H1 (cell line): ENCODE measurements at regions not wholly inside any gene's neighbourhood (a gene's known extent, or its start where the extent isn't known, plus 50 kb on each side); places are given as distances from the start of the nearest gene placed in this dataset.

ENCODE experiments used
- CTCF ChIA-PET: fragments of 300-600 bp; sonication (Branson Sonifier 250); formaldehyde crosslinking; loops from one replicate; lab custom pipeline; 2021; ENCODE audit not compliant: partially characterized antibody; lab: Charles Lee
- POLR2A ChIA-PET: fragments of 300-600 bp; sonication (Branson Sonifier 250); formaldehyde crosslinking; loops from one replicate; lab custom pipeline; 2021; ENCODE audit warnings: inconsistent platforms; ENCODE audit not compliant: partially characterized antibody; lab: Charles Lee
- DNase-seq, 2 experiments: peaks; one replicate each; pipeline versions ENCODE4 v3.0.0 to v3.0.0-alpha.2; 2010 to 2022; ENCODE audit warnings: low spot score in 2 of 2, low read depth in 1 of 2, mixed read lengths in 1 of 2
- FAIRE-seq: peaks from 2 replicates; lab custom pipeline; 2011; peaks lifted over from hg19 to GRCh38; lab: Jason Lieb, UNC
- H2AFZ ChIP-seq: 2 replicates; pipeline ENCODE4 v1.8.1; 2012; ENCODE audit warnings: low read length, inconsistent platforms
- H2AK5ac ChIP-seq: 2 replicates; pipeline ENCODE4 v1.6.1; 2013; ENCODE audit warnings: low read depth, low read length
- H2BK120ac ChIP-seq: replicated peaks from 2 replicates; pipeline ENCODE3; 2013; ENCODE audit warnings: low read depth, low read length, inconsistent platforms
- H2BK12ac ChIP-seq: 2 replicates; pipeline ENCODE4 v1.6.1; 2013; ENCODE audit warnings: low read depth, low read length
- H2BK15ac ChIP-seq: 2 replicates; pipeline ENCODE4 v1.6.1; 2013; ENCODE audit warnings: low read length
- H2BK20ac ChIP-seq: 2 replicates; pipeline ENCODE4 v1.6.1; 2013; ENCODE audit warnings: low read length
- H2BK5ac ChIP-seq: 2 replicates; pipeline ENCODE4 v1.6.1; 2013; ENCODE audit warnings: low read depth, low read length
- H3K14ac ChIP-seq: 2 replicates; pipeline ENCODE4 v1.6.1; 2013; ENCODE audit warnings: inconsistent platforms; ENCODE audit not compliant: insufficient read length
- H3K18ac ChIP-seq: 2 replicates; pipeline ENCODE4 v1.6.1; 2013; ENCODE audit warnings: low read length; ENCODE audit errors: extremely low read depth
- H3K23ac ChIP-seq: 2 replicates; pipeline ENCODE4 v1.6.1; 2013; ENCODE audit warnings: inconsistent platforms; ENCODE audit not compliant: insufficient read length
- H3K23me2 ChIP-seq: 2 replicates; pipeline ENCODE4 v1.6.1; 2013; ENCODE audit warnings: low read depth, low read length
- H3K27ac ChIP-seq: 2 replicates; pipeline ENCODE4 v1.6.1; 2011; ENCODE audit warnings: low read depth, low read length, inconsistent platforms
- H3K27me3 ChIP-seq, 4 experiments: replicated peaks in 1 of 4; 1 replicate in 1 of 4; 2 replicates in 3 of 4; pipeline versions ENCODE4 v1.6.1 to v1.8.1; 2011 to 2013; ENCODE audit warnings: low read length in 3 of 4, mild to moderate bottlenecking in 3 of 4, inconsistent platforms in 2 of 4, mixed read lengths in 2 of 4, moderate library complexity in 1 of 4; ENCODE audit not compliant: control insufficient read depth in 3 of 4, insufficient read depth in 3 of 4; ENCODE audit errors: extremely low read depth in 1 of 4
- H3K36me3 ChIP-seq, 4 experiments: 2 replicates each; pipeline versions ENCODE4 v1.6.1 to v1.8.1; 2011 to 2013; ENCODE audit warnings: mild to moderate bottlenecking in 4 of 4, low read length in 3 of 4, moderate library complexity in 2 of 4, control low read depth in 1 of 4, inconsistent platforms in 1 of 4; ENCODE audit not compliant: insufficient read depth in 4 of 4, control insufficient read depth in 2 of 4
- H3K4ac ChIP-seq: replicated peaks from 2 replicates; pipeline ENCODE3; 2013; ENCODE audit warnings: low read length, low read depth, mixed read lengths, inconsistent platforms; ENCODE audit not compliant: insufficient read length
- H3K4me1 ChIP-seq, 4 experiments: replicated peaks in 1 of 4; 1 replicate in 1 of 4; 2 replicates in 3 of 4; pipeline versions ENCODE4 v1.6.1 to v1.8.1; 2011 to 2013; ENCODE audit warnings: low read length in 3 of 4, inconsistent platforms in 2 of 4, mixed read lengths in 1 of 4; ENCODE audit not compliant: insufficient read depth in 4 of 4, control insufficient read depth in 3 of 4
- H3K4me2 ChIP-seq, 2 experiments: 2 replicates each; pipeline versions ENCODE4 v1.6.1 to v1.8.1; 2011 to 2013; ENCODE audit warnings: low read depth in 2 of 2, low read length in 2 of 2, control low read depth in 1 of 2, inconsistent platforms in 1 of 2, mild to moderate bottlenecking in 1 of 2; ENCODE audit not compliant: insufficient read depth in 1 of 2
- H3K4me3 ChIP-seq, 4 experiments: fragments of 200-600, 300-600 bp in 1 of 4; sonication (generic), shearing (Covaris generic), sonication (Bioruptor Twin) in 1 of 4; 2 replicates each; pipeline versions ENCODE4 v1.5.1 to v1.8.1; 2011 to 2016; ENCODE audit warnings: low read length in 4 of 4, low read depth in 3 of 4, control low read depth in 2 of 4, inconsistent platforms in 2 of 4, mild to moderate bottlenecking in 2 of 4, mixed read lengths in 1 of 4, moderate library complexity in 1 of 4; ENCODE audit not compliant: insufficient read depth in 2 of 4; ENCODE audit errors: extremely low read depth in 1 of 4
- H3K56ac ChIP-seq: replicated peaks from 2 replicates; pipeline ENCODE3; 2013; ENCODE audit warnings: low read depth, mild to moderate bottlenecking, mixed read lengths, low read length, inconsistent platforms; ENCODE audit not compliant: insufficient read length
- H3K79me1 ChIP-seq: 2 replicates; pipeline ENCODE4 v1.6.1; 2013; ENCODE audit warnings: low read depth, low read length, control low read depth
- H3K79me2 ChIP-seq, 2 experiments: 2 replicates each; pipeline versions ENCODE4 v1.6.1 to v1.8.1; 2012 to 2013; ENCODE audit warnings: low read length in 2 of 2, mild to moderate bottlenecking in 2 of 2, inconsistent platforms in 1 of 2; ENCODE audit not compliant: insufficient read depth in 2 of 2, control insufficient read depth in 1 of 2
- H3K9ac ChIP-seq, 4 experiments: replicated peaks in 1 of 4; 1 replicate in 1 of 4; 2 replicates in 3 of 4; pipeline versions ENCODE4 v1.6.1 to v1.8.1; 2011 to 2013; ENCODE audit warnings: low read depth in 3 of 4, low read length in 3 of 4, control low read depth in 2 of 4, mild to moderate bottlenecking in 2 of 4, moderate library complexity in 2 of 4, inconsistent platforms in 1 of 4; ENCODE audit errors: extremely low read depth in 1 of 4
- H3K9me3 ChIP-seq, 2 experiments: 2 replicates each; pipeline versions ENCODE4 v1.6.1 to v1.8.1; 2012 to 2013; ENCODE audit warnings: mild to moderate bottlenecking in 2 of 2, moderate library complexity in 2 of 2, control low read depth in 1 of 2, inconsistent platforms in 1 of 2, low read depth in 1 of 2, low read length in 1 of 2, mixed read lengths in 1 of 2; ENCODE audit not compliant: insufficient read depth in 2 of 2
- H4K20me1 ChIP-seq, 2 experiments: replicated peaks in 1 of 2; 2 replicates each; pipeline versions ENCODE3 to v1.8.1; 2011 to 2013; ENCODE audit warnings: inconsistent platforms in 2 of 2, low read length in 2 of 2, mild to moderate bottlenecking in 1 of 2; ENCODE audit not compliant: insufficient read depth in 2 of 2, control insufficient read depth in 1 of 2
- H4K5ac ChIP-seq: 2 replicates; pipeline ENCODE4 v1.6.1; 2013; ENCODE audit warnings: low read length, low read depth, mixed read lengths, inconsistent platforms; ENCODE audit not compliant: insufficient read length
- H4K8ac ChIP-seq: 2 replicates; pipeline ENCODE4 v1.8.0; 2013; ENCODE audit warnings: mild to moderate bottlenecking, moderate library complexity, low read length, inconsistent platforms; ENCODE audit not compliant: insufficient read depth; ENCODE audit errors: extremely low read depth
- H4K91ac ChIP-seq: replicated peaks from 2 replicates; pipeline ENCODE3; 2013; ENCODE audit warnings: low read length, mixed read lengths, inconsistent platforms; ENCODE audit not compliant: insufficient read length
- ASH2L ChIP-seq: fragments of 200-600, 300-600 bp; sonication (generic); IDR thresholded peaks from one replicate; pipeline ENCODE4 v1.7.1; 2017; ENCODE audit warnings: low read length
- BCL11A ChIP-seq, 2 experiments: IDR thresholded peaks; one replicate each; pipeline ENCODE4 v1.6.1; 2011; ENCODE audit warnings: low read depth in 2 of 2, low read length in 2 of 2, mild to moderate bottlenecking in 2 of 2
- CTCF ChIP-seq, 3 experiments: IDR thresholded peaks; 1 replicate in 2 of 3; 2 replicates in 1 of 3; pipeline versions ENCODE4 v1.5.1 to v1.6.1; 2011; ENCODE audit warnings: low read length in 3 of 3, mild to moderate bottlenecking in 3 of 3, inconsistent platforms in 2 of 3, low read depth in 1 of 3, moderate library complexity in 1 of 3; ENCODE audit not compliant: insufficient read depth in 1 of 3; ENCODE audit errors: control extremely low read depth in 1 of 3
- FOSL1 ChIP-seq: IDR thresholded peaks from 2 replicates; pipeline ENCODE4 v1.6.1; 2011; ENCODE audit warnings: mild to moderate bottlenecking, low read depth, low read length, moderate library complexity; ENCODE audit not compliant: insufficient read depth
- HDAC2 ChIP-seq, 2 experiments: fragments of 300-600 bp in 1 of 2; sonication (generic) in 1 of 2; IDR thresholded peaks; 2 replicates each; pipeline ENCODE4 v1.6.1; 2011 to 2012; ENCODE audit warnings: low read depth in 2 of 2, low read length in 2 of 2, mild to moderate bottlenecking in 2 of 2, moderate library complexity in 2 of 2, borderline replicate concordance in 1 of 2, inconsistent platforms in 1 of 2
- KDM4A ChIP-seq: IDR thresholded peaks from one replicate; pipeline ENCODE4 v1.7.1; 2012; ENCODE audit warnings: low read depth, mild to moderate bottlenecking, moderate library complexity, low read length, inconsistent platforms; ENCODE audit not compliant: severe bottlenecking
- PHF8 ChIP-seq: fragments of 200-600 bp; sonication (generic); conservative IDR thresholded peaks from 2 replicates; pipeline ENCODE4 v1.7.1; 2012; ENCODE audit warnings: low read depth, mild to moderate bottlenecking, inconsistent platforms, low read length, moderate library complexity
- SP1 ChIP-seq: IDR thresholded peaks from 2 replicates; pipeline ENCODE4 v1.6.1; 2011; ENCODE audit warnings: low read depth, low read length
- SP2 ChIP-seq: IDR thresholded peaks from 2 replicates; pipeline ENCODE4 v1.6.1; 2012; ENCODE audit warnings: mild to moderate bottlenecking, low read length, inconsistent platforms
- SUZ12 ChIP-seq: fragments of 200-600 bp; sonication (generic); IDR thresholded peaks from 2 replicates; pipeline ENCODE4 v1.6.1; 2012; ENCODE audit warnings: mild to moderate bottlenecking, inconsistent platforms, low read length, moderate library complexity, mixed read lengths
- TAF1 ChIP-seq: IDR thresholded peaks from 2 replicates; pipeline ENCODE4 v1.6.1; 2011; ENCODE audit warnings: mild to moderate bottlenecking, low read depth, low read length
- TEAD4 ChIP-seq: IDR thresholded peaks from 2 replicates; pipeline ENCODE4 v1.6.1; 2012; ENCODE audit warnings: low read depth, low read length, inconsistent platforms, mixed read lengths
- WGBS, 2 experiments: shearing (Covaris generic) in 1 of 2; methylation state at CpG; one replicate each; pipeline versions ENCODE4 v1.1.6 to v1.1.7; 2013 to 2015; ENCODE audit warnings: low lambda C conversion rate in 2 of 2, mixed read lengths in 2 of 2, inconsistent platforms in 1 of 2, low coverage in 1 of 2, missing lambda C conversion rate in 1 of 2; ENCODE audit not compliant: insufficient replicate concordance in 2 of 2, insufficient coverage in 1 of 2, insufficient read length in 1 of 2; ENCODE audit errors: extremely low coverage in 1 of 2, missing lambda C conversion rate in 1 of 2; 5-methylcytosine and 5-hydroxymethylcytosine counted together

GRCh38 chr3:6099458-6100075 lies 761.3 kb upstream of the GRM7 start:
- no peak overlapping the region for H4K5ac ChIP-seq
- no peak overlapping the region for H2BK12ac ChIP-seq
- no peak overlapping the region for H3K9ac ChIP-seq
- DNase-seq (no peak), FAIRE-seq (no peak)
- H3K56ac ChIP-seq, result no peak overlapping the region
- no peaks in the 10 kb centered on the region for H3K79me1 ChIP-seq
- H3K4ac ChIP-seq, result no peak overlapping the region
- no peak overlapping the region for H2BK5ac ChIP-seq
- H3K23ac ChIP-seq, result no peak overlapping the region
- no peak overlapping the region for H3K18ac ChIP-seq
- ChIA-PET CTCF (no interaction called here), POLR2A (no interaction called here)
- no peak overlapping the region for H2BK120ac ChIP-seq
- H2AFZ ChIP-seq, result no peak overlapping the region
- no peaks in the 10 kb centered on the region for H3K27me3 ChIP-seq
- H3K79me2 ChIP-seq, result no peaks in the 10 kb centered on the region
- no peaks in the 10 kb centered on the region for H3K4me1 ChIP-seq
- no peak overlapping the region for H2BK20ac ChIP-seq
- no peaks in the 10 kb centered on the region for H3K9me3 ChIP-seq
- H2AK5ac ChIP-seq, result no peak overlapping the region
- no peak overlapping the region for H4K8ac ChIP-seq
- no peak overlapping the region for H3K14ac ChIP-seq
- no peaks in the 10 kb centered on the region for H3K36me3 ChIP-seq
- H4K91ac ChIP-seq, result no peak overlapping the region
- H3K27ac ChIP-seq, result no peak overlapping the region
- no peaks in the 10 kb centered on the region; the same call in 1 of the 2 replicates for H3K23me2 ChIP-seq
- 93% methylated on average over 5 of the region's 5 CpGs; no CpG with 5 or more reads in 1 of the 2 experiments for WGBS, 2 experiments
- no peak overlapping the region for H3K4me2 ChIP-seq
- no peak overlapping the region for H2BK15ac ChIP-seq
- no peaks in the 10 kb centered on the region for H4K20me1 ChIP-seq
- no peak overlapping the region for H3K4me3 ChIP-seq
- TF ChIP-seq CTCF (IDR thresholded peaks at IDR 0.05; ENCODE audit: control extremely low read depth in 1 of 3, insufficient read depth in 1 of 3, low read depth in 1 of 3, low read length in 3 of 3), result no peak
- no peak for TF ChIP-seq KDM4A
- no peak for TF ChIP-seq ASH2L
- no peak for TF ChIP-seq SUZ12
- no peak for TF ChIP-seq SP2
- TF ChIP-seq HDAC2 (IDR thresholded peaks at IDR 0.05; ENCODE audit: borderline replicate concordance in 1 of 2, low read depth in 2 of 2, low read length in 2 of 2), result no peak
- no peak for TF ChIP-seq FOSL1
- TF ChIP-seq SP1, result no peak
- no peak for TF ChIP-seq PHF8
- no peak for TF ChIP-seq TAF1
- TF ChIP-seq TEAD4, result no peak
- no peak for TF ChIP-seq BCL11A (IDR thresholded peaks at IDR 0.05; ENCODE audit: low read depth in 2 of 2, low read length in 2 of 2)
